Stimulated activated CD8-positive, alpha-beta memory T cell treated with anti-CD3 and anti-CD28 coated beads, Interleukin-7, amount 100 ng/mL, for 1 hour (primary cell): ENCODE measurements at regions not wholly inside any gene's neighbourhood (a gene's known extent, or its start where the extent isn't known, plus 50 kb on each side); places are given as distances from the start of the nearest gene placed in this dataset.
A peak's percentile ranks its signal among the peaks of the same experiment; 100 is the strongest.
"Not testable (repeated sequence)": the region's sequence is repeated elsewhere in the genome, so short reads cannot be mapped to it uniquely, and the experiment has no call there.

Source experiments
- DNase-seq, 2 donors: peaks; one replicate each; pipeline ENCODE4 v3.0.0-alpha.2; 2020; ENCODE audit warnings: low read depth in 2 of 2

GRCh38 chr9:71364186-71364955 lies 242.9 kb upstream of the TRPM3 start:
- no peak for DNase-seq

- DNase-seq, result no peak
Measured at GRCh38 chr9:71363286-71363961, 242.0 kb upstream of the TRPM3 start.

GRCh38 chr9:71361357-71361756 lies 239.9 kb upstream of the TRPM3 start:
- DNase-seq, result no peak

- DNase-seq, result no peak
Measured at GRCh38 chr9:71357346-71357745, 235.9 kb upstream of the TRPM3 start.

GRCh38 chr9:71355884-71356283 lies 234.5 kb upstream of the TRPM3 start:
- DNase-seq, result no peak

GRCh38 chr9:71353720-71354119 lies 232.3 kb upstream of the TRPM3 start:
- DNase-seq, result no peak

GRCh38 chr9:71352837-71353236 lies 231.4 kb upstream of the TRPM3 start:
- DNase-seq, result no peak

GRCh38 chr9:71349218-71349617 lies 227.8 kb upstream of the TRPM3 start:
- DNase-seq, result no peak

GRCh38 chr9:71333321-71333720 lies 211.9 kb upstream of the TRPM3 start:
- DNase-seq, result no peak

- no peak for DNase-seq
Measured at GRCh38 chr9:71331603-71332002, 210.2 kb upstream of the TRPM3 start.

- DNase-seq, result no peak
Measured at GRCh38 chr9:71329873-71330272, 208.5 kb upstream of the TRPM3 start.

- no peak for DNase-seq
Measured at GRCh38 chr9:71326360-71326759, 204.9 kb upstream of the TRPM3 start.

GRCh38 chr9:71323357-71323756 lies 201.9 kb upstream of the TRPM3 start:
- DNase-seq, result no peak

GRCh38 chr9:71322311-71322710 lies 200.9 kb upstream of the TRPM3 start:
- DNase-seq, result no peak

- DNase-seq, result no peak
Measured at GRCh38 chr9:71308454-71308853, 187.0 kb upstream of the TRPM3 start.

GRCh38 chr9:71306134-71306533 lies 184.7 kb upstream of the TRPM3 start:
- no peak for DNase-seq

GRCh38 chr9:71303351-71303750 lies 181.9 kb upstream of the TRPM3 start:
- DNase-seq, result no peak

- no peak for DNase-seq
Measured at GRCh38 chr9:71302776-71303175, 181.4 kb upstream of the TRPM3 start.

GRCh38 chr9:71295928-71296327 lies 174.5 kb upstream of the TRPM3 start:
- no peak for DNase-seq

GRCh38 chr9:71286146-71286545 lies 164.7 kb upstream of the TRPM3 start:
- DNase-seq, result no peak

- peak in 1 of 2 donors; percentile 2 for DNase-seq
Measured at GRCh38 chr9:71285191-71285656, 163.8 kb upstream of the TRPM3 start.

GRCh38 chr9:71282116-71282515 lies 160.7 kb upstream of the TRPM3 start:
- not testable (repeated sequence) for DNase-seq

- no peak for DNase-seq
Measured at GRCh38 chr9:71279151-71279739, 157.8 kb upstream of the TRPM3 start.
